H1 (cell line): ENCODE measurements at regions not wholly inside any gene's neighbourhood (a gene's known extent, or its start where the extent isn't known, plus 50 kb on each side); places are given as distances from the start of the nearest gene placed in this dataset.

ENCODE experiments used
- CTCF ChIA-PET: fragments of 300-600 bp; sonication (Branson Sonifier 250); formaldehyde crosslinking; loops from one replicate; lab custom pipeline; 2021; ENCODE audit not compliant: partially characterized antibody; lab: Charles Lee
- POLR2A ChIA-PET: fragments of 300-600 bp; sonication (Branson Sonifier 250); formaldehyde crosslinking; loops from one replicate; lab custom pipeline; 2021; ENCODE audit warnings: inconsistent platforms; ENCODE audit not compliant: partially characterized antibody; lab: Charles Lee
- DNase-seq, 2 experiments: peaks; one replicate each; pipeline versions ENCODE4 v3.0.0 to v3.0.0-alpha.2; 2010 to 2022; ENCODE audit warnings: low spot score in 2 of 2, low read depth in 1 of 2, mixed read lengths in 1 of 2
- FAIRE-seq: peaks from 2 replicates; lab custom pipeline; 2011; peaks lifted over from hg19 to GRCh38; lab: Jason Lieb, UNC
- H2AFZ ChIP-seq: 2 replicates; pipeline ENCODE4 v1.8.1; 2012; ENCODE audit warnings: low read length, inconsistent platforms
- H2AK5ac ChIP-seq: 2 replicates; pipeline ENCODE4 v1.6.1; 2013; ENCODE audit warnings: low read depth, low read length
- H2BK120ac ChIP-seq: replicated peaks from 2 replicates; pipeline ENCODE3; 2013; ENCODE audit warnings: low read depth, low read length, inconsistent platforms
- H2BK12ac ChIP-seq: 2 replicates; pipeline ENCODE4 v1.6.1; 2013; ENCODE audit warnings: low read depth, low read length
- H2BK15ac ChIP-seq: 2 replicates; pipeline ENCODE4 v1.6.1; 2013; ENCODE audit warnings: low read length
- H2BK20ac ChIP-seq: 2 replicates; pipeline ENCODE4 v1.6.1; 2013; ENCODE audit warnings: low read length
- H2BK5ac ChIP-seq: 2 replicates; pipeline ENCODE4 v1.6.1; 2013; ENCODE audit warnings: low read depth, low read length
- H3K14ac ChIP-seq: 2 replicates; pipeline ENCODE4 v1.6.1; 2013; ENCODE audit warnings: inconsistent platforms; ENCODE audit not compliant: insufficient read length
- H3K18ac ChIP-seq: 2 replicates; pipeline ENCODE4 v1.6.1; 2013; ENCODE audit warnings: low read length; ENCODE audit errors: extremely low read depth
- H3K23ac ChIP-seq: 2 replicates; pipeline ENCODE4 v1.6.1; 2013; ENCODE audit warnings: inconsistent platforms; ENCODE audit not compliant: insufficient read length
- H3K23me2 ChIP-seq: 2 replicates; pipeline ENCODE4 v1.6.1; 2013; ENCODE audit warnings: low read depth, low read length
- H3K27ac ChIP-seq: 2 replicates; pipeline ENCODE4 v1.6.1; 2011; ENCODE audit warnings: low read depth, low read length, inconsistent platforms
- H3K27me3 ChIP-seq, 4 experiments: replicated peaks in 1 of 4; 1 replicate in 1 of 4; 2 replicates in 3 of 4; pipeline versions ENCODE4 v1.6.1 to v1.8.1; 2011 to 2013; ENCODE audit warnings: low read length in 3 of 4, mild to moderate bottlenecking in 3 of 4, inconsistent platforms in 2 of 4, mixed read lengths in 2 of 4, moderate library complexity in 1 of 4; ENCODE audit not compliant: control insufficient read depth in 3 of 4, insufficient read depth in 3 of 4; ENCODE audit errors: extremely low read depth in 1 of 4
- H3K36me3 ChIP-seq, 4 experiments: 2 replicates each; pipeline versions ENCODE4 v1.6.1 to v1.8.1; 2011 to 2013; ENCODE audit warnings: mild to moderate bottlenecking in 4 of 4, low read length in 3 of 4, moderate library complexity in 2 of 4, control low read depth in 1 of 4, inconsistent platforms in 1 of 4; ENCODE audit not compliant: insufficient read depth in 4 of 4, control insufficient read depth in 2 of 4
- H3K4ac ChIP-seq: replicated peaks from 2 replicates; pipeline ENCODE3; 2013; ENCODE audit warnings: low read length, low read depth, mixed read lengths, inconsistent platforms; ENCODE audit not compliant: insufficient read length
- H3K4me1 ChIP-seq, 4 experiments: replicated peaks in 1 of 4; 1 replicate in 1 of 4; 2 replicates in 3 of 4; pipeline versions ENCODE4 v1.6.1 to v1.8.1; 2011 to 2013; ENCODE audit warnings: low read length in 3 of 4, inconsistent platforms in 2 of 4, mixed read lengths in 1 of 4; ENCODE audit not compliant: insufficient read depth in 4 of 4, control insufficient read depth in 3 of 4
- H3K4me2 ChIP-seq, 2 experiments: 2 replicates each; pipeline versions ENCODE4 v1.6.1 to v1.8.1; 2011 to 2013; ENCODE audit warnings: low read depth in 2 of 2, low read length in 2 of 2, control low read depth in 1 of 2, inconsistent platforms in 1 of 2, mild to moderate bottlenecking in 1 of 2; ENCODE audit not compliant: insufficient read depth in 1 of 2
- H3K4me3 ChIP-seq, 4 experiments: fragments of 200-600, 300-600 bp in 1 of 4; sonication (generic), shearing (Covaris generic), sonication (Bioruptor Twin) in 1 of 4; 2 replicates each; pipeline versions ENCODE4 v1.5.1 to v1.8.1; 2011 to 2016; ENCODE audit warnings: low read length in 4 of 4, low read depth in 3 of 4, control low read depth in 2 of 4, inconsistent platforms in 2 of 4, mild to moderate bottlenecking in 2 of 4, mixed read lengths in 1 of 4, moderate library complexity in 1 of 4; ENCODE audit not compliant: insufficient read depth in 2 of 4; ENCODE audit errors: extremely low read depth in 1 of 4
- H3K56ac ChIP-seq: replicated peaks from 2 replicates; pipeline ENCODE3; 2013; ENCODE audit warnings: low read depth, mild to moderate bottlenecking, mixed read lengths, low read length, inconsistent platforms; ENCODE audit not compliant: insufficient read length
- H3K79me1 ChIP-seq: 2 replicates; pipeline ENCODE4 v1.6.1; 2013; ENCODE audit warnings: low read depth, low read length, control low read depth
- H3K79me2 ChIP-seq, 2 experiments: 2 replicates each; pipeline versions ENCODE4 v1.6.1 to v1.8.1; 2012 to 2013; ENCODE audit warnings: low read length in 2 of 2, mild to moderate bottlenecking in 2 of 2, inconsistent platforms in 1 of 2; ENCODE audit not compliant: insufficient read depth in 2 of 2, control insufficient read depth in 1 of 2
- H3K9ac ChIP-seq, 4 experiments: replicated peaks in 1 of 4; 1 replicate in 1 of 4; 2 replicates in 3 of 4; pipeline versions ENCODE4 v1.6.1 to v1.8.1; 2011 to 2013; ENCODE audit warnings: low read depth in 3 of 4, low read length in 3 of 4, control low read depth in 2 of 4, mild to moderate bottlenecking in 2 of 4, moderate library complexity in 2 of 4, inconsistent platforms in 1 of 4; ENCODE audit errors: extremely low read depth in 1 of 4
- H3K9me3 ChIP-seq, 2 experiments: 2 replicates each; pipeline versions ENCODE4 v1.6.1 to v1.8.1; 2012 to 2013; ENCODE audit warnings: mild to moderate bottlenecking in 2 of 2, moderate library complexity in 2 of 2, control low read depth in 1 of 2, inconsistent platforms in 1 of 2, low read depth in 1 of 2, low read length in 1 of 2, mixed read lengths in 1 of 2; ENCODE audit not compliant: insufficient read depth in 2 of 2
- H4K20me1 ChIP-seq, 2 experiments: replicated peaks in 1 of 2; 2 replicates each; pipeline versions ENCODE3 to v1.8.1; 2011 to 2013; ENCODE audit warnings: inconsistent platforms in 2 of 2, low read length in 2 of 2, mild to moderate bottlenecking in 1 of 2; ENCODE audit not compliant: insufficient read depth in 2 of 2, control insufficient read depth in 1 of 2
- H4K5ac ChIP-seq: 2 replicates; pipeline ENCODE4 v1.6.1; 2013; ENCODE audit warnings: low read length, low read depth, mixed read lengths, inconsistent platforms; ENCODE audit not compliant: insufficient read length
- H4K8ac ChIP-seq: 2 replicates; pipeline ENCODE4 v1.8.0; 2013; ENCODE audit warnings: mild to moderate bottlenecking, moderate library complexity, low read length, inconsistent platforms; ENCODE audit not compliant: insufficient read depth; ENCODE audit errors: extremely low read depth
- H4K91ac ChIP-seq: replicated peaks from 2 replicates; pipeline ENCODE3; 2013; ENCODE audit warnings: low read length, mixed read lengths, inconsistent platforms; ENCODE audit not compliant: insufficient read length
- EGR1 ChIP-seq: IDR thresholded peaks from 2 replicates; pipeline ENCODE4 v1.6.1; 2011; ENCODE audit warnings: low read depth, low read length, borderline replicate concordance
- SP2 ChIP-seq: IDR thresholded peaks from 2 replicates; pipeline ENCODE4 v1.6.1; 2012; ENCODE audit warnings: mild to moderate bottlenecking, low read length, inconsistent platforms
- WGBS, 2 experiments: shearing (Covaris generic) in 1 of 2; methylation state at CpG; one replicate each; pipeline versions ENCODE4 v1.1.6 to v1.1.7; 2013 to 2015; ENCODE audit warnings: low lambda C conversion rate in 2 of 2, mixed read lengths in 2 of 2, inconsistent platforms in 1 of 2, low coverage in 1 of 2, missing lambda C conversion rate in 1 of 2; ENCODE audit not compliant: insufficient replicate concordance in 2 of 2, insufficient coverage in 1 of 2, insufficient read length in 1 of 2; ENCODE audit errors: extremely low coverage in 1 of 2, missing lambda C conversion rate in 1 of 2; 5-methylcytosine and 5-hydroxymethylcytosine counted together

- Histone ChIP-seq H2AFZ (no peak overlapping the region), H3K4me2 (no peak overlapping the region), H3K18ac (no peak overlapping the region), H4K8ac (no peak overlapping the region), H3K79me1 (no peaks in the 10 kb centered on the region), H3K56ac (no peak overlapping the region)
- DNase-seq = no peak
- POLR2A ChIA-PET = no interaction called here
- TF ChIP-seq SP2 (no peak), EGR1 (no peak)
- TF ChIP-seq, all 59 proteins: peak for 0
- H3K9me3 ChIP-seq = no peaks in the 10 kb centered on the region
- H3K4me3 ChIP-seq = no peak overlapping the region
- no peak overlapping the region for H3K14ac ChIP-seq
- no peak overlapping the region for H2BK15ac ChIP-seq
- no peaks in the 10 kb centered on the region for H3K23me2 ChIP-seq
- H3K9ac ChIP-seq = no peak overlapping the region
- WGBS, 2 experiments = 69% methylated on average over 3 of the region's 3 CpGs; no CpG with 5 or more reads in 1 of the 2 experiments
- no peak for FAIRE-seq
- no peaks in the 10 kb centered on the region for H4K20me1 ChIP-seq
- H4K5ac ChIP-seq = no peak overlapping the region
- H2BK5ac ChIP-seq = no peak overlapping the region
- no peaks in the 10 kb centered on the region for H3K4me1 ChIP-seq
- no peaks in the 10 kb centered on the region for H3K27me3 ChIP-seq
- CTCF ChIA-PET = interaction anchor here (0.9 to 4.9 kb wide), 7 partner anchors 10 to 167 kb away, joined by 3 to 23 read pairs (median 3); no protein-coding TSS in a partner anchor
- no peaks in the 10 kb centered on the region for H3K79me2 ChIP-seq
- no peak overlapping the region for H2BK20ac ChIP-seq
- no peak overlapping the region for H4K91ac ChIP-seq
- H3K23ac ChIP-seq = no peak overlapping the region
- no peak overlapping the region for H3K4ac ChIP-seq
- no peaks in the 10 kb centered on the region for H3K36me3 ChIP-seq
- no peak overlapping the region for H2BK120ac ChIP-seq
- no peak overlapping the region for H2AK5ac ChIP-seq
- no peak overlapping the region for H2BK12ac ChIP-seq
- H3K27ac ChIP-seq = no peak overlapping the region
Observed at GRCh38 chr2:176685908-176686307, 416.7 kb downstream of the MTX2 start.
